ES-I3 (cell line): ENCODE measurements at regions not wholly inside any gene's neighbourhood (a gene's known extent, or its start where the extent isn't known, plus 50 kb on each side); places are given as distances from the start of the nearest gene placed in this dataset.

Experiments
- H3K36me3 ChIP-seq: 2 replicates; pipeline ENCODE4 v1.6.1; 2013; ENCODE audit warnings: mild to moderate bottlenecking, low read length, control low read depth, moderate library complexity; ENCODE audit not compliant: insufficient read depth
- H3K4me1 ChIP-seq: 2 replicates; pipeline ENCODE4 v1.6.1; 2013; ENCODE audit warnings: mild to moderate bottlenecking, control low read depth, low read length; ENCODE audit not compliant: insufficient read depth
- H3K9ac ChIP-seq: 2 replicates; pipeline ENCODE4 v1.6.1; 2013; ENCODE audit warnings: low read depth, mild to moderate bottlenecking, low read length, moderate library complexity
- H3K9me3 ChIP-seq: 2 replicates; pipeline ENCODE4 v1.6.1; 2013; ENCODE audit warnings: mild to moderate bottlenecking, low read length, moderate library complexity; ENCODE audit not compliant: control insufficient read depth, insufficient read depth

GRCh38 chr2:128474036-128474955, 155.6 kb upstream of the HS6ST1 start:
- Histone ChIP-seq H3K4me1 (no peaks in the 10 kb centered on the region), H3K9me3 (peaks cover 15% of the 10 kb centered on the region), H3K9ac (no peak overlapping the region), H3K36me3 (no peaks in the 10 kb centered on the region)

- Histone ChIP-seq H3K36me3 (no peaks in the 10 kb centered on the region), H3K4me1 (no peaks in the 10 kb centered on the region), H3K9ac (no peak overlapping the region), H3K9me3 (peaks cover 8% of the 10 kb centered on the region; the same call in 1 of the 2 replicates)
Observed at GRCh38 chr2:128474962-128475361, 156.3 kb upstream of the HS6ST1 start.

GRCh38 chr2:128475427-128476211, 157.0 kb upstream of the HS6ST1 start:
- 0 out of 2 replicates have a peak, but pooled peaks cover 2% of the 10 kb centered on the region for H3K9me3 ChIP-seq
- no peaks in the 10 kb centered on the region for H3K36me3 ChIP-seq
- no peak overlapping the region for H3K9ac ChIP-seq
- H3K4me1 ChIP-seq: no peaks in the 10 kb centered on the region

GRCh38 chr2:128477026-128477820, 158.6 kb upstream of the HS6ST1 start:
- Histone ChIP-seq H3K36me3 (no peaks in the 10 kb centered on the region), H3K9me3 (no peaks in the 10 kb centered on the region), H3K4me1 (no peaks in the 10 kb centered on the region), H3K9ac (no peak overlapping the region)

GRCh38 chr2:128477891-128478290, 159.2 kb upstream of the HS6ST1 start:
- Histone ChIP-seq H3K4me1 (no peaks in the 10 kb centered on the region), H3K36me3 (no peaks in the 10 kb centered on the region), H3K9me3 (no peaks in the 10 kb centered on the region), H3K9ac (no peak overlapping the region)

- H3K9me3 ChIP-seq: no peaks in the 10 kb centered on the region
- peaks cover 31% of the 10 kb centered on the region for H3K4me1 ChIP-seq
- H3K9ac ChIP-seq: no peak overlapping the region
- no peaks in the 10 kb centered on the region for H3K36me3 ChIP-seq
Observed at GRCh38 chr2:128485761-128486639, 167.3 kb upstream of the HS6ST1 start.

GRCh38 chr2:128486640-128487375, 168.1 kb upstream of the HS6ST1 start:
- no peak overlapping the region for H3K9ac ChIP-seq
- peaks cover 38% of the 10 kb centered on the region for H3K4me1 ChIP-seq
- no peaks in the 10 kb centered on the region for H3K9me3 ChIP-seq
- H3K36me3 ChIP-seq: no peaks in the 10 kb centered on the region

GRCh38 chr2:128487650-128488387, 169.2 kb upstream of the HS6ST1 start:
- no peak overlapping the region for H3K9ac ChIP-seq
- H3K36me3 ChIP-seq: no peaks in the 10 kb centered on the region
- H3K9me3 ChIP-seq: no peaks in the 10 kb centered on the region
- H3K4me1 ChIP-seq: peaks cover 44% of the 10 kb centered on the region

GRCh38 chr2:128488434-128488833, 169.8 kb upstream of the HS6ST1 start:
- Histone ChIP-seq H3K4me1 (peaks cover 44% of the 10 kb centered on the region), H3K9me3 (no peaks in the 10 kb centered on the region), H3K9ac (no peak overlapping the region), H3K36me3 (no peaks in the 10 kb centered on the region)

- H3K36me3 ChIP-seq: no peaks in the 10 kb centered on the region
- no peaks in the 10 kb centered on the region for H3K9me3 ChIP-seq
- H3K9ac ChIP-seq: no peak overlapping the region
- H3K4me1 ChIP-seq: peaks cover 44% of the 10 kb centered on the region
Observed at GRCh38 chr2:128489526-128490273, 171.0 kb upstream of the HS6ST1 start.

GRCh38 chr2:128490321-128490720, 171.7 kb upstream of the HS6ST1 start:
- peaks cover 44% of the 10 kb centered on the region for H3K4me1 ChIP-seq
- H3K36me3 ChIP-seq: no peaks in the 10 kb centered on the region
- H3K9ac ChIP-seq: no peak overlapping the region
- H3K9me3 ChIP-seq: no peaks in the 10 kb centered on the region
